ENCODE measurements at regions not wholly inside any gene's neighbourhood (a gene's known extent, or its start where the extent isn't known, plus 50 kb on each side); places are given as distances from the start of the nearest gene placed in this dataset.

GRCh38 chr1:220335668-220336067 is 63.4 kb upstream of the RAB3GAP2 start:
- ChIA-PET POLR2A (no interaction called here), CTCF (interaction anchor here (0.8 to 1.4 kb wide), 2 partner anchors 18 to 35 kb away, joined by 3 to 4 read pairs; no protein-coding TSS in a partner anchor)
- TF ChIP-seq ZNF384 (IDR thresholded peaks at IDR 0.05), result no peak
- no peak for TF ChIP-seq FOXK2 (IDR thresholded peaks at IDR 0.05)
- no peak for TF ChIP-seq HDGF (IDR thresholded peaks at IDR 0.05; ENCODE audit: borderline replicate concordance)
- no peak for DNase-seq (ENCODE audit: extremely low spot score)

GRCh38 chr1:220331318-220331717 is 59.1 kb upstream of the RAB3GAP2 start:
- TF ChIP-seq SP1 (IDR thresholded peaks at IDR 0.05), result no peak
- TF ChIP-seq CTBP1 (IDR thresholded peaks at IDR 0.05; ENCODE audit: borderline replicate concordance), result no peak
- no peak for TF ChIP-seq LEF1 (IDR thresholded peaks at IDR 0.05; ENCODE audit: borderline replicate concordance)
- no peak for TF ChIP-seq BHLHE40 (IDR thresholded peaks at IDR 0.05; ENCODE audit: borderline replicate concordance)
- TF ChIP-seq PKNOX1 (IDR thresholded peaks at IDR 0.05), result no peak
- TF ChIP-seq NFRKB (IDR thresholded peaks at IDR 0.05), result no peak
- no peak for TF ChIP-seq ZNF384 (IDR thresholded peaks at IDR 0.05)
- ChIA-PET CTCF (no interaction called here), POLR2A (no interaction called here)
- no peak for DNase-seq (ENCODE audit: extremely low spot score)

- CTCF ChIA-PET, result no interaction called here
Observed at GRCh38 chr1:220330265-220330664, 58.0 kb upstream of the RAB3GAP2 start.

GRCh38 chr1:220327106-220327505 is 54.9 kb upstream of the RAB3GAP2 start:
- ChIA-PET POLR2A (no interaction called here), CTCF (no interaction called here)
- DNase-seq (ENCODE audit: extremely low spot score), result no peak
- TF ChIP-seq FOXA1 (IDR thresholded peaks at IDR 0.05), result no peak
- TF ChIP-seq SP1 (IDR thresholded peaks at IDR 0.05), result no peak
- TF ChIP-seq ZNF384 (IDR thresholded peaks at IDR 0.05), result no peak
- TF ChIP-seq ELF4 (IDR thresholded peaks at IDR 0.05), result no peak
- no peak for TF ChIP-seq CTBP1 (IDR thresholded peaks at IDR 0.05; ENCODE audit: borderline replicate concordance)
- TF ChIP-seq FOXK2 (IDR thresholded peaks at IDR 0.05), result no peak
- TF ChIP-seq L3MBTL2 (conservative IDR thresholded peaks at IDR 0.05), result no peak
- TF ChIP-seq LEF1 (IDR thresholded peaks at IDR 0.05; ENCODE audit: borderline replicate concordance), result no peak
- TF ChIP-seq FOXM1 (IDR thresholded peaks at IDR 0.05; ENCODE audit: borderline replicate concordance), result no peak

More at GRCh38 chr1:220330265-220330664, 58.0 kb upstream of the RAB3GAP2 start:
- DNase-seq (ENCODE audit: extremely low spot score), result no peak
- TF ChIP-seq NFRKB (IDR thresholded peaks at IDR 0.05) (no peak), L3MBTL2 (conservative IDR thresholded peaks at IDR 0.05) (no peak), ELF4 (IDR thresholded peaks at IDR 0.05) (no peak), FOXM1 (IDR thresholded peaks at IDR 0.05; ENCODE audit: borderline replicate concordance) (no peak), SUZ12 (IDR thresholded peaks at IDR 0.05) (no peak), CTBP1 (IDR thresholded peaks at IDR 0.05; ENCODE audit: borderline replicate concordance) (no peak), ARNT (IDR thresholded peaks at IDR 0.05) (no peak), PKNOX1 (IDR thresholded peaks at IDR 0.05) (no peak), BHLHE40 (IDR thresholded peaks at IDR 0.05; ENCODE audit: borderline replicate concordance) (no peak), ZNF384 (IDR thresholded peaks at IDR 0.05) (no peak), FOXA1 (IDR thresholded peaks at IDR 0.05) (no peak), SP1 (IDR thresholded peaks at IDR 0.05) (no peak), TARDBP (IDR thresholded peaks at IDR 0.05) (no peak)
- POLR2A ChIA-PET, result no interaction called here

GRCh38 chr1:220326578-220326977 is 54.3 kb upstream of the RAB3GAP2 start:
- CTCF ChIA-PET, result no interaction called here
- no peak for TF ChIP-seq ARNT (IDR thresholded peaks at IDR 0.05)
- no peak for DNase-seq (ENCODE audit: extremely low spot score)
- POLR2A ChIA-PET, result no interaction called here

- POLR2A ChIA-PET, result no interaction called here
- CTCF ChIA-PET, result interaction anchor here (0.7 kb wide), 1 partner anchor 154 kb away, joined by 3 read pairs; no protein-coding TSS in a partner anchor
- TF ChIP-seq ZNF384 (IDR thresholded peaks at IDR 0.05) (no peak), CTBP1 (IDR thresholded peaks at IDR 0.05; ENCODE audit: borderline replicate concordance) (no peak), HDGF (IDR thresholded peaks at IDR 0.05; ENCODE audit: borderline replicate concordance) (no peak), SP1 (IDR thresholded peaks at IDR 0.05) (no peak), TARDBP (IDR thresholded peaks at IDR 0.05) (no peak), ELF4 (IDR thresholded peaks at IDR 0.05) (no peak), L3MBTL2 (conservative IDR thresholded peaks at IDR 0.05) (no peak), FOXK2 (IDR thresholded peaks at IDR 0.05) (no peak), FOXM1 (IDR thresholded peaks at IDR 0.05; ENCODE audit: borderline replicate concordance) (no peak), BHLHE40 (IDR thresholded peaks at IDR 0.05; ENCODE audit: borderline replicate concordance) (no peak), LEF1 (IDR thresholded peaks at IDR 0.05; ENCODE audit: borderline replicate concordance) (no peak), ARNT (IDR thresholded peaks at IDR 0.05) (no peak), SUZ12 (IDR thresholded peaks at IDR 0.05) (no peak), FOXA1 (IDR thresholded peaks at IDR 0.05) (no peak), PKNOX1 (IDR thresholded peaks at IDR 0.05) (no peak), NFRKB (IDR thresholded peaks at IDR 0.05) (no peak)
- no peak for DNase-seq (ENCODE audit: extremely low spot score)
Observed at GRCh38 chr1:220325306-220325995, 53.2 kb upstream of the RAB3GAP2 start.

- ChIA-PET CTCF (no interaction called here), POLR2A (no interaction called here)
Observed at GRCh38 chr1:220323717-220324116, 51.5 kb upstream of the RAB3GAP2 start.

More at GRCh38 chr1:220323717-220324116, 51.5 kb upstream of the RAB3GAP2 start:
- DNase-seq (ENCODE audit: extremely low spot score), result no peak
- no peak for TF ChIP-seq HDGF (IDR thresholded peaks at IDR 0.05; ENCODE audit: borderline replicate concordance)
- no peak for TF ChIP-seq SUZ12 (IDR thresholded peaks at IDR 0.05)
- TF ChIP-seq FOXA1 (IDR thresholded peaks at IDR 0.05), result no peak
